Uterus (tissue), 3 donors: ENCODE measurements at regions not wholly inside any gene's neighbourhood (a gene's known extent, or its start where the extent isn't known, plus 50 kb on each side); places are given as distances from the start of the nearest gene placed in this dataset.

Source experiments
- DNase-seq, 2 donors: peaks; one replicate each; pipeline ENCODE4 v3.0.0-alpha.2; 2019 to 2020
- H3K27ac ChIP-seq, 2 donors: fragments of 200-600 bp; sonication (generic); 1 replicate in 1 of 2; 2 replicates in 1 of 2; pipeline ENCODE4 v1.5.1; 2016 to 2018
- H3K27me3 ChIP-seq, 2 donors: fragments of 200-600 bp; sonication (generic); one replicate each; pipeline ENCODE4 v1.5.1; 2018 to 2019; ENCODE audit warnings: control low read depth in 1 of 2
- H3K36me3 ChIP-seq, 2 donors: fragments of 200-600 bp; sonication (generic); one replicate each; pipeline ENCODE4 v1.5.1; 2019; ENCODE audit warnings: control low read depth in 1 of 2
- H3K4me1 ChIP-seq, 2 donors: fragments of 200-600 bp; sonication (generic); one replicate each; pipeline ENCODE4 v1.5.1; 2018 to 2019; ENCODE audit warnings: control low read depth in 1 of 2
- H3K4me3 ChIP-seq, 2 donors: fragments of 200-600 bp; sonication (generic); 1 replicate in 1 of 2; 2 replicates in 1 of 2; pipeline ENCODE4 v1.5.1; 2018 to 2019; ENCODE audit warnings: mild to moderate bottlenecking in 1 of 2
- H3K9me3 ChIP-seq, 2 donors: fragments of 200-600 bp; sonication (generic); one replicate each; pipeline ENCODE4 v1.5.1; 2019; ENCODE audit warnings: control low read depth in 1 of 2
- CTCF ChIP-seq, 4 experiments: fragments of 200-600 bp in 2 of 4; fragments of 450-650 bp in 2 of 4; sonication (generic) in 2 of 4; IDR thresholded peaks; one replicate each; pipeline ENCODE4 v1.5.1; 2016 to 2019; ENCODE audit warnings: antibody characterized with exemption in 4 of 4, mild to moderate bottlenecking in 2 of 4, moderate library complexity in 1 of 4
- POLR2A ChIP-seq, 2 donors: fragments of 450-650 bp; IDR thresholded peaks; one replicate each; pipeline ENCODE4 v1.6.1; 2016; ENCODE audit warnings: antibody characterized with exemption in 2 of 2, mild to moderate bottlenecking in 1 of 2, moderate library complexity in 1 of 2
- intact Hi-C: fragments of 100-400 bp; cut with DNase I; formaldehyde crosslinking; loops from one replicate; pipeline ENCODE4 v1.15.1; 2023; ENCODE audit warnings: low total_unique reads
- donor health status: DM: yes; HTN: yes; CAD: no.

GRCh38 chr9:108056084-108056804, 566.7 kb upstream of the KLF4 start:
- TF ChIP-seq POLR2A (IDR thresholded peaks at IDR 0.05) (no peak), CTCF (IDR thresholded peaks at IDR 0.05) (no peak)
- intact Hi-C loops, result no loop called here

GRCh38 chr9:108054131-108054630, 564.6 kb upstream of the KLF4 start:
- H3K36me3 ChIP-seq, result no peaks in the 10 kb centered on the region
- no peak for DNase-seq
- no peak overlapping the region for H3K4me3 ChIP-seq
- H3K27me3 ChIP-seq, result no peaks in the 10 kb centered on the region
- H3K4me1 ChIP-seq, result peaks cover 7 to 10% of the 10 kb centered on the region in 2 donors
- H3K27ac ChIP-seq, result peak overlapping the region; percentile 66 to 74
- TF ChIP-seq CTCF (IDR thresholded peaks at IDR 0.05), result no peak
- intact Hi-C loops, result no loop called here
- H3K9me3 ChIP-seq, result no peaks in the 10 kb centered on the region

More at GRCh38 chr9:108056084-108056804, 566.7 kb upstream of the KLF4 start:
- no peaks in the 10 kb centered on the region for H3K36me3 ChIP-seq
- H3K9me3 ChIP-seq, result no peaks in the 10 kb centered on the region
- H3K27me3 ChIP-seq, result no peaks in the 10 kb centered on the region
- DNase-seq, result no peak
- peaks cover 7 to 10% of the 10 kb centered on the region in 2 donors for H3K4me1 ChIP-seq
- peak overlapping the region; percentile 68 to 72 for H3K27ac ChIP-seq
- no peak overlapping the region for H3K4me3 ChIP-seq

- DNase-seq, result peak; percentile 85 to 90
- H3K9me3 ChIP-seq, result no peaks in the 10 kb centered on the region
- no peaks in the 10 kb centered on the region for H3K36me3 ChIP-seq
- no peaks in the 10 kb centered on the region for H3K27me3 ChIP-seq
- intact Hi-C loops, result no loop called here
- TF ChIP-seq CTCF (IDR thresholded peaks at IDR 0.05) (no peak), POLR2A (IDR thresholded peaks at IDR 0.05) (no peak)
- peaks cover 7 to 10% of the 10 kb centered on the region in 2 donors for H3K4me1 ChIP-seq
- H3K27ac ChIP-seq, result peak overlapping the region; percentile 66 to 74
- H3K4me3 ChIP-seq, result no peak overlapping the region
Measured at GRCh38 chr9:108053555-108054061, 564.0 kb upstream of the KLF4 start.

- H3K4me1 ChIP-seq, result peaks cover 7 to 10% of the 10 kb centered on the region in 2 donors
- no peak overlapping the region for H3K4me3 ChIP-seq
- DNase-seq, result no peak
- H3K27me3 ChIP-seq, result no peaks in the 10 kb centered on the region
- peak overlapping the region in 1 of 2 donors; percentile 74 for H3K27ac ChIP-seq
- TF ChIP-seq POLR2A (IDR thresholded peaks at IDR 0.05) (no peak), CTCF (IDR thresholded peaks at IDR 0.05) (no peak)
- intact Hi-C loops, result no loop called here
- H3K36me3 ChIP-seq, result no peaks in the 10 kb centered on the region
- no peaks in the 10 kb centered on the region for H3K9me3 ChIP-seq
Measured at GRCh38 chr9:108052431-108053080, 563.0 kb upstream of the KLF4 start.

- intact Hi-C loops, result no loop called here
- no peaks in the 10 kb centered on the region for H3K27me3 ChIP-seq
- TF ChIP-seq POLR2A (IDR thresholded peaks at IDR 0.05) (no peak), CTCF (IDR thresholded peaks at IDR 0.05) (no peak)
Measured at GRCh38 chr9:108050894-108051293, 561.3 kb upstream of the KLF4 start.

More at GRCh38 chr9:108050894-108051293, 561.3 kb upstream of the KLF4 start:
- H3K4me1 ChIP-seq, result peaks cover 6 to 7% of the 10 kb centered on the region in 2 donors
- no peaks in the 10 kb centered on the region for H3K36me3 ChIP-seq
- H3K27ac ChIP-seq, result no peak overlapping the region
- no peak overlapping the region for H3K4me3 ChIP-seq
- H3K9me3 ChIP-seq, result no peaks in the 10 kb centered on the region
- DNase-seq, result no peak
